ENCODE measurements at regions not wholly inside any gene's neighbourhood (a gene's known extent, or its start where the extent isn't known, plus 50 kb on each side); places are given as distances from the start of the nearest gene placed in this dataset.

GRCh38 chr2:18993756-18994338 is 364.6 kb downstream of the OSR1 start:
- Histone ChIP-seq H3K4me1 (ENCODE audit: control insufficient read depth, extremely low read depth, insufficient read depth, low read length) (no peaks in the 10 kb centered on the region), H3K9me1 (replicated peaks; ENCODE audit: control insufficient read depth, extremely low read depth, insufficient read depth, low read length) (no peaks in the 10 kb centered on the region), H3K27ac (ENCODE audit: insufficient read depth, low read depth, low read length) (no peak overlapping the region), H3K79me2 (ENCODE audit: control insufficient read depth, insufficient read depth, low read length) (no peaks in the 10 kb centered on the region), H4K20me1 (replicated peaks; ENCODE audit: control insufficient read depth, extremely low read depth, insufficient read depth, low read length) (no peaks in the 10 kb centered on the region), H2AFZ (ENCODE audit: low read depth, low read length) (no peak overlapping the region), H3K4me3 (replicated peaks in 1 of 3; ENCODE audit: insufficient read depth in 1 of 3, low read depth in 1 of 3, low read length in 3 of 3) (no peak overlapping the region), H3K36me3 (ENCODE audit: control insufficient read depth in 2 of 2, extremely low read depth in 1 of 2, insufficient read depth in 2 of 2, low read length in 2 of 2) (no peaks in the 10 kb centered on the region), H3K27me3 (ENCODE audit: control insufficient read depth in 2 of 2, insufficient read depth in 2 of 2, low read length in 2 of 2) (no peaks in the 10 kb centered on the region), H3K9me3 (replicated peaks; ENCODE audit: control insufficient read depth, insufficient read depth, low read length) (no peaks in the 10 kb centered on the region), H3K9ac (replicated peaks; ENCODE audit: extremely low read depth, insufficient read depth, low read length) (no peak overlapping the region), H3K4me2 (ENCODE audit: insufficient read depth, low read length) (no peak overlapping the region)
- no peak for FAIRE-seq
- dilution Hi-C loops (cut with MboI; ENCODE audit: extremely low pct_ligation_motif_present, low sequenced_read_pairs) (no loop called here), intact Hi-C loops (cut with micrococcal nuclease) (no loop called here)
- ChIA-PET CTCF (no interaction called here), POLR2A (no interaction called here)
- TF ChIP-seq POLR2AphosphoS5 (IDR thresholded peaks at IDR 0.05; ENCODE audit: insufficient read depth, low read depth, low read length) (no peak), CTCF (IDR thresholded peaks at IDR 0.05; ENCODE audit: extremely low read depth in 1 of 2, insufficient read depth in 1 of 2, low read depth in 1 of 2, low read length in 2 of 2) (no peak), MAX (IDR thresholded peaks at IDR 0.05; ENCODE audit: insufficient read depth, insufficient read length) (no peak), GATA2 (IDR thresholded peaks at IDR 0.05; ENCODE audit: insufficient read depth, insufficient read length, low read depth, low read length) (no peak)
- BruUV-seq (replicated peaks), result no TSS peak
- DNase-seq (ENCODE audit: low read depth, low spot score), result no peak

Measured in endothelial cell of umbilical vein (primary cell).